HEK293T (cell line): ENCODE measurements at regions not wholly inside any gene's neighbourhood (a gene's known extent, or its start where the extent isn't known, plus 50 kb on each side); places are given as distances from the start of the nearest gene placed in this dataset.

Experiments
- ARNT ChIP-seq: fragments of 450-650 bp; IDR thresholded peaks from 2 replicates; pipeline ENCODE4 v1.6.1; 2017; ENCODE audit warnings: mild to moderate bottlenecking
- BHLHE40 ChIP-seq: fragments of 450-650 bp; IDR thresholded peaks from 2 replicates; pipeline ENCODE4 v1.6.1; 2016; ENCODE audit warnings: mild to moderate bottlenecking, moderate library complexity, borderline replicate concordance
- ELF4 ChIP-seq: fragments of 450-650 bp; IDR thresholded peaks from 2 replicates; pipeline ENCODE4 v1.6.1; 2017; ENCODE audit warnings: antibody characterized with exemption
- FOXA1 ChIP-seq: fragments of 450-650 bp; IDR thresholded peaks from 2 replicates; pipeline ENCODE4 v1.6.1; 2016; ENCODE audit warnings: mild to moderate bottlenecking
- FOXK2 ChIP-seq: fragments of 450-650 bp; IDR thresholded peaks from 2 replicates; pipeline ENCODE4 v1.6.1; 2016; ENCODE audit warnings: mild to moderate bottlenecking
- SUZ12 ChIP-seq: fragments of 450-650 bp; IDR thresholded peaks from 2 replicates; pipeline ENCODE4 v1.6.1; 2016; ENCODE audit warnings: mild to moderate bottlenecking
- TARDBP ChIP-seq: fragments of 450-650 bp; IDR thresholded peaks from 2 replicates; pipeline ENCODE4 v1.6.1; 2016
- TF ChIP-seq, protein P1 (sequence below): fragments of 450-650 bp; IDR thresholded peaks from 2 replicates; pipeline ENCODE4 v1.6.1; 2016

DNA sequence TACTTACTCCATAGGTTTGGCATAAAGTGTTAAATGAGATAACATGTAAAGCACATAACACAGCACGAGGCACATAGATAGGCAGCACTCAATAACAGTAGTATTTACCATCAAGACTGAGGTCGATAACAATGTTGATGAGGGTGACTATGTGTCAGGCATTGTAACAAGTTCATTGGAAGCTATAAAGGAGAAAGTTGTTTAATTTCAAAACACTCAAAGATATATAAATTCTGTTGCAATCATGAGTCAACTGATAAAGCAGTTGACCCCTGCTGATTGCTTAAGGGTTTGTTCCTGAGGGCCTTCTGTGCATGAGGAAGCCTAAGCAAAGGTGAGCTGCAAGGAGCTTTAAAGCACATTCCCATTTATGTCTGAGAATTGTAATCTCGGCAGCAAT is 760.5 kb downstream of the SATB2 start:
- TF ChIP-seq ELF4 (no peak), BHLHE40 (no peak), ARNT (no peak), FOXK2 (no peak), FOXA1 (no peak), SUZ12 (no peak), TARDBP (no peak)
- TF ChIP-seq, protein P1, sequence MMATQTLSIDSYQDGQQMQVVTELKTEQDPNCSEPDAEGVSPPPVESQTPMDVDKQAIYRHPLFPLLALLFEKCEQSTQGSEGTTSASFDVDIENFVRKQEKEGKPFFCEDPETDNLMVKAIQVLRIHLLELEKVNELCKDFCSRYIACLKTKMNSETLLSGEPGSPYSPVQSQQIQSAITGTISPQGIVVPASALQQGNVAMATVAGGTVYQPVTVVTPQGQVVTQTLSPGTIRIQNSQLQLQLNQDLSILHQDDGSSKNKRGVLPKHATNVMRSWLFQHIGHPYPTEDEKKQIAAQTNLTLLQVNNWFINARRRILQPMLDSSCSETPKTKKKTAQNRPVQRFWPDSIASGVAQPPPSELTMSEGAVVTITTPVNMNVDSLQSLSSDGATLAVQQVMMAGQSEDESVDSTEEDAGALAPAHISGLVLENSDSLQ = peak; percentile 96
